Effector memory CD8-positive, alpha-beta T cell (primary cell): ENCODE measurements at regions not wholly inside any gene's neighbourhood (a gene's known extent, or its start where the extent isn't known, plus 50 kb on each side); places are given as distances from the start of the nearest gene placed in this dataset.

Experiments used
- ATAC-seq: fragments of 150-1000 bp; cut with Tn5 transposase; replicated peaks from 2 replicates; pipeline ENCODE4 v1.10.0; 2021; ENCODE audit warnings: mild to moderate bottlenecking, moderate library complexity
- DNase-seq, 3 experiments: peaks; one replicate each; pipeline ENCODE4 v3.0.0; 2021
- H3K27ac Mint-ChIP-seq, 2 donors: one replicate each; pipeline ENCODE4 v1.8.0; 2022; ENCODE audit warnings: mild to moderate bottlenecking in 2 of 2, mixed read lengths in 2 of 2, moderate library complexity in 2 of 2
- H3K27me3 Mint-ChIP-seq, 2 donors: one replicate each; pipeline ENCODE4 v1.8.0; 2022; ENCODE audit warnings: mixed read lengths in 2 of 2
- H3K36me3 Mint-ChIP-seq: one replicate; pipeline ENCODE4 v1.8.0; 2022; ENCODE audit warnings: mild to moderate bottlenecking, moderate library complexity, mixed read lengths; ENCODE audit not compliant: insufficient read depth
- H3K4me1 Mint-ChIP-seq, 2 donors: one replicate each; pipeline ENCODE4 v1.8.0; 2022; ENCODE audit warnings: low read depth in 2 of 2, mixed read lengths in 2 of 2
- H3K4me3 Mint-ChIP-seq, 2 donors: one replicate each; pipeline ENCODE4 v1.8.0; 2022; ENCODE audit warnings: mild to moderate bottlenecking in 2 of 2, mixed read lengths in 2 of 2, moderate library complexity in 2 of 2
- H3K9me3 Mint-ChIP-seq, 2 donors: one replicate each; pipeline ENCODE4 v1.8.0; 2022; ENCODE audit warnings: mixed read lengths in 2 of 2

DNA sequence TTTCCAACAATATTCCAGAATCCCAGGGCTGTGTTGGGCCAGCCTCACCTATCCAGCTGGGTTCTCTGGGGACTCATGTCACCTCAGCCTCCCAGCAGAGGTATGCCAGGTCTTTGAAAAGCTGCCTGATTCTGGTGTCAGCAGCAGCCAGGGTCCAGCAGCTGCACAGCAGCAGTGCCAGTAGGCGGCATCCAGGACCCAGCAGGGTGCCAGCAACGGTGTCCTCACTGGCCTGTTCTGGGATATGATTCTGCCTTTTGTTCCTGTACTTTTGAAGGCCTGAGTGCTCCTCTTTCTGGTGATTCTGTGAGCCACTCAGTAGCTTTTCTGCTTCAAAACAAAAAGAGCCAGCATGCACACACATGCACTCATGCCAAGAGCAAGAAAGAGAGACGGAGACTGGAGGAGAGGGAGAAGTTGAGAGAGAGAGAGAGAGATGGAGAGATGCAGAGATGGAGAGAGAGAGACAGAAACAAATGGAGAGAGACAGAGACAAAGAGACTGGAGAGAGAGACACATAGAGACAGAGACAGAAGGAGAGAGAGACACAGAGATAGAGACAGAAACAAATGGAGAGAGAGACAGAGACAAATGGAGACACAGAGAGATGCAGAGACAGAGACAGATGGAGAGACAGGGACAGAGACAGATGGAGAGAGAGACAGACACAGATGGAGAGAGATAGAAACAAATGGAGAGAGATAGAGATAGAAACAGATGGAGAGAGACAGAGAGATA, 205.7 kb downstream of the UACA start:
- ATAC-seq (no peak), DNase-seq (no peak)
- H3K36me3 Mint-ChIP-seq: no peaks in the 10 kb centered on the region
- H3K9me3 Mint-ChIP-seq: no peaks in the 10 kb centered on the region
- peaks cover 8 to 9% of the 10 kb centered on the region in 2 donors for H3K4me1 Mint-ChIP-seq
- no peak overlapping the region for H3K4me3 Mint-ChIP-seq
- H3K27me3 Mint-ChIP-seq: no peaks in the 10 kb centered on the region
- H3K27ac Mint-ChIP-seq: no peak overlapping the region

DNA sequence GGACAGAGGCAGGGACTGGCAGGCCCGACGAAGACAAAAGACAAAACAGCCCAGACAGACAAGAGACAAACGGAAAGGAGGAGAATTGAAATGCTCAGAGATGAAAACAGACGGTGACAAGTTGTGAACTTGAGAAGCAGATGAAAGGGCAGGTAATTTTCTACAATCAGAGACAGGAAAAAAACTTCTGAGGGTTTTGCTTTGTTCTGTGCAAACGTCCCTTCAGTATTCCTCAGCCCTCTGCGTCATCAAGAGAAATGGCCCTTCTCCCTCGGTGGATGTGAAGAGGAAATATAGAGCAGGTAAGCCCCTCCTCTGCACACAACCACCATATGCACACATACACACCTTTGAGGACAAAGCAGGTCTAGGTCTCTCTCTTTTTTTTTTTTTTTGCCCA, 206.6 kb downstream of the UACA start:
- ATAC-seq (no peak), DNase-seq (no peak)
- Mint-ChIP-seq H3K27ac (no peak overlapping the region), H3K4me1 (peaks cover 5 to 6% of the 10 kb centered on the region in 2 donors), H3K36me3 (no peaks in the 10 kb centered on the region), H3K27me3 (no peaks in the 10 kb centered on the region), H3K4me3 (no peak overlapping the region), H3K9me3 (no peaks in the 10 kb centered on the region)

DNA sequence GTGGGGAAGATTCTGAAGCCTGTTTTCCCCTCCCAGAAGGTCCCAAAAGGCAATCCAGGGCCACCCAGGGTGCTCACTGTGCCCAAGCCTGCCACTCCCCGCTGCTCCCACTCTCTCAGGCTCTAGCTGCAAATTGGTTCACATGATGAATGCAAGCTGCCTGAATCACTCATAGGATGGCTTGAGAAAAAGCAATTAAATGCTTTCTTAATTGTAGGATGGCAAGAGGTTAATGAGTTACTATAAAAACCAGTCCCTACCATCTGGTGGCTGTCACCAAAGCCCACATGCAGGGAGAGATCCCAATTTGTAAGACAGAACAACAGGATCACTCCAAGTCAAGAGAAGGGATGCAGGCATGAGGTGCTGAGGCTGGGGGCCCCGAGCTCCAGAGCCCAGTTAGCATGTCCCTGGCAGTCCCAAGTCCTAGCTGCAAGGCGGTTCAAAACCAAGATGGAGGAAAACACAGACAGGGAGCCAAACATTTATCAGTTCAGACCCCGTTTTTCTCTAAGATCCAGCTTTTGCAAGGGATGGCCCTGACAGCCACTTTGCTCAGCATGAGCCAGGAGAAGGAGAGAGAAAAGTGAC, 207.1 kb downstream of the UACA start:
- ATAC-seq (no peak), DNase-seq (no peak)
- Mint-ChIP-seq H3K36me3 (no peaks in the 10 kb centered on the region), H3K4me1 (peaks cover 4 to 5% of the 10 kb centered on the region in 2 donors), H3K4me3 (no peak overlapping the region), H3K27ac (peak overlapping the region in 1 of 2 donors; percentile 35), H3K27me3 (no peaks in the 10 kb centered on the region), H3K9me3 (no peaks in the 10 kb centered on the region)

DNA sequence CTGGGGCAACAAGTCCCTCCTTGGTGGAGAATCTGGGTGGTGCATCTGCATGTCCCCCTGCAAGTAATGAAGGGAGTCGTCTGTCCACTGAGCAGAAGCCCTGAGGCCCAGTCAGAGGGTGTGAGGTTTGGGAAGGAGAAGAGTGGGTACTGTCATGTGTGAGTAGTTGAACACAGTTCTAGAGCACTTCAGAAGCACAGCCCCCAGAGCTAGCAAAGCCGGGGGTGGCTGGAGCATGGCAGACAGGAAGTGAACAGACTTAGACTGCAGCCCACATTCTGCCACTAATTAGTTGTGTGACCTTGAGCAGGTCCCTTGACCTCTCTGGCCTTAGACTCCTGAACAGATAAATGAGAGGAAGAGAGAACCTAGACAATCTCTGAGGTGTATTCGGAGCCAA, 207.6 kb downstream of the UACA start:
- Mint-ChIP-seq H3K4me1 (peaks cover 4 to 5% of the 10 kb centered on the region in 2 donors), H3K4me3 (no peak overlapping the region), H3K9me3 (no peaks in the 10 kb centered on the region), H3K27me3 (no peaks in the 10 kb centered on the region), H3K27ac (peak overlapping the region in 1 of 2 donors; percentile 35), H3K36me3 (no peaks in the 10 kb centered on the region)
- no peak for ATAC-seq
- DNase-seq: no peak

DNA sequence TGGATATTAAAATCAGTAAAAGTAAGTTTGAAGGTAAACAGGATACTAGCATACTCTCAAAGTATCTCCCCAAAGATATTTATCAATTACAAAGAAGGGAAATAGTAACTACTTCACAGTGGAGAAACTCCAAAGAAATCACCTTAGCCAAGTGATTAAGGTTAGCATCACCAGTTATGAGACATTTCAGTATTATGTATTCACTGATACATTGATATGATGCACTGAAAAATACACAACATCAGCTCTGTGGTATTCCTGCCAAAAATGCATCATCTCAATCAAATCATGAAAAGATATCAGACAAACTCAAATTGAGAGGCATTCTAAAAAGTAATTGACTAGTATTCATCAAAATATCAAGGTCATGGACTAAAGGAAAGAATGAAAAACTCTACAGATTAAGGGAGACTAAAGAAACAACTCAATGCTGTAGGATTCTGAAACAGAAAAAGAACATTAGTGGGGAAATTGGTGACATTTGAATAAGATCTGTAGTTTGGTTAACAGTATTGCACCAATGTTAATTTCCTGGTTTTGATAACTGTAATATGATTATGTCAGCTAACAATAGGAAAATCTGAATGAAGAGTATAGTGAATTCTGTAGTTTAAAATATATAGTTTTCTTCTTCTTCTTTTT, 215.4 kb downstream of the UACA start:
- no peak for ATAC-seq

DNA sequence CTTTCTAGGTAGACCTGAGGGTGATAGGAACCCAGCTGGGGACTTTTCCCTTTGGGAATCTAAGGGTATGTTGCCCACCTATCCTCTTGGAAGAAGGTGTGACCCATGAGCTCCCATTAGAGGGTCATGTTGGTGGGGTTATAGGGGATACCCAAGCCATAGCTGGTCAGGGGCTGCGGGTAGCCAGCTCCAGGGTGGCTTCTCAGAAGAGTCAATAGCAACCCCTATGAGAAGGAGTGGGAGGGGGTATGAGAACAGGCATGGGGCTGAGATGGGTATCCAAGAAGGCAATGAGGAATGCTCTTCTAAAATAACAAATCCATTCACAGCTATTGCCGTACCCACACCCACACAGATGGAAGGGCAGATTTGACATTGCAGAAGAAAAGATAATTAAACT, 217.8 kb downstream of the UACA start:
- Mint-ChIP-seq H3K4me1 (no peaks in the 10 kb centered on the region), H3K36me3 (no peaks in the 10 kb centered on the region), H3K27ac (no peak overlapping the region), H3K27me3 (peaks cover 0 to 6% of the 10 kb centered on the region in 2 donors), H3K9me3 (no peaks in the 10 kb centered on the region), H3K4me3 (no peak overlapping the region)
- no peak for DNase-seq
- no peak for ATAC-seq

More for the DNA sequence above, 215.4 kb downstream of the UACA start:
- no peaks in the 10 kb centered on the region for H3K27me3 Mint-ChIP-seq
- H3K9me3 Mint-ChIP-seq: no peaks in the 10 kb centered on the region
- no peak for DNase-seq
- no peak overlapping the region for H3K27ac Mint-ChIP-seq
- H3K36me3 Mint-ChIP-seq: no peaks in the 10 kb centered on the region
- H3K4me3 Mint-ChIP-seq: no peak overlapping the region
- no peaks in the 10 kb centered on the region for H3K4me1 Mint-ChIP-seq

DNA sequence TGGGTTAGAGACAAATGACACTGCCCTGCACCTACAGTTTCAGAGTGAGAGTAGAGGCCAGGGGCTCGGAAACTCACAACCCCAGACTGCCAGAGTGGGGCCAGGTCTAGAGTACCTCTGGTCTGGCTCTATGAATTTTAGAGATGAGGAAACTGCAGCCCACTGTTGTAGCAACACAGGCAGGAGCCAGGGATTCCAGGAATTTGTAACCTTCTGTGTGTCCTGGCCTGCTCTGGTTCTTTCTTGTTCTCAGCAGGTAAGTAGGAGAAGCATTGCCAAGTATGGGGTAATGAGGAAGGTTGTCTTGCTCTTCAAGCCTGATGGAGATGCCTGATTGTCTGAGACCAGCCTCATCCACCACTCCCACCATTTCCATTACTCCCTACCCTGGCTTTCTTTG, 221.8 kb downstream of the UACA start:
- Mint-ChIP-seq H3K4me1 (peaks cover 3 to 4% of the 10 kb centered on the region in 2 donors), H3K27me3 (peaks cover 0 to 10% of the 10 kb centered on the region in 2 donors), H3K36me3 (peaks cover under 1% of the 10 kb centered on the region), H3K4me3 (no peak overlapping the region), H3K9me3 (no peaks in the 10 kb centered on the region), H3K27ac (no peak overlapping the region)
- DNase-seq (no peak), ATAC-seq (no peak)

DNA sequence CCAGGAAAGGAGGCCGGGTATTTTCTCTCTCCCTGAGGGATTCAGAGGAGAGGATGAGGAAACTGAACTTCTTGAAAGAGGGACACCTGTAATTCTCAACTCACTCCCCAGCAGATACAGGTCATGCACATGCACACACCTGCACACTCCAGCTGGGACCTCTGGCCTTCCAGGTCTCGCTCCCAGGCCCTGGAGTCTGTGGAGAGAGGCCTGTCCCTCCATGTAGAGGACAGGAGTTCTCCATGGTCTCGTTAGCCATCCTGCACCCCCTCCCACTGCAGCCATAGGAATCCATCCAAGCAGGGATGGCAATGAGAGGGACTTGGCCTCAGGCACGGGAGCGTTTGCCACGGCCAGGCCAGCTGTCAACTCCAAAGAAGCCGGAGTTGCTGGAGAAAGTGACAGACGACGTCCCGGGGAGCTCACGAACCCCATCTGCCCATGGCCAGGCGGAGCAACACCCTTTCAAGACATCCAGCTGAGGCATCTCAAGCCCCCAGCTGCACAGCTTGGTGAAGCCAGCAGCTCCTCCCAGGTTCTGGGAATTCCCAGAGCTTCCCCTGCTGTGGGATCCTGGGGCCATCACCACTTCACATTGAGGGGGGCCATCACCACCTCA, 223.3 kb downstream of the UACA start:
- no peaks in the 10 kb centered on the region for H3K9me3 Mint-ChIP-seq
- DNase-seq (no peak), ATAC-seq (no peak)

DNA sequence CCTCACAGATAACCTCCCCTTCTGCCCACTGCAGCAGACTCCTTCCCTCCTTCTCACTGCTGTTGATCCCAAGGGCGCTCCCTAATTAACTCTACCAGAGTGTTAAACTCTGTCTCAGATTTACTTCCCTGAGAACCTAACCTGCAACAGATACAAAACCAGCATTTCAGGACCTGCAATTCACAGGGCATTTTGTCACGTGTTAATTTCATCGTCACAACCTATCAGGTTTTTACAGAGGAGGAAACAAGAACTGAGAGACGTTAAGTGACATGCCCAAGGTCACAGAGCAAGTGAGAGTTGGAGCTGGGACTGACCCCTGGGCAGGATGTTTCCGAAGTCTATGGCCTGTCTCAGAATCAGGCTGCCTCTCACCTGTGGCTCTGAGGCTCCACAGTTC, 223.9 kb downstream of the UACA start:
- Mint-ChIP-seq H3K27me3 (peaks cover 0 to 10% of the 10 kb centered on the region in 2 donors), H3K27ac (no peak overlapping the region), H3K9me3 (no peaks in the 10 kb centered on the region), H3K36me3 (peaks cover 7% of the 10 kb centered on the region), H3K4me3 (no peak overlapping the region), H3K4me1 (peaks cover 23 to 24% of the 10 kb centered on the region in 2 donors)
- ATAC-seq (no peak), DNase-seq (no peak)

More for the DNA sequence above, 223.3 kb downstream of the UACA start:
- no peak overlapping the region for H3K4me3 Mint-ChIP-seq
- no peak overlapping the region for H3K27ac Mint-ChIP-seq
- peaks cover 4% of the 10 kb centered on the region for H3K36me3 Mint-ChIP-seq
- peaks cover 17 to 18% of the 10 kb centered on the region in 2 donors for H3K4me1 Mint-ChIP-seq
- H3K27me3 Mint-ChIP-seq: peaks cover 0 to 10% of the 10 kb centered on the region in 2 donors

DNA sequence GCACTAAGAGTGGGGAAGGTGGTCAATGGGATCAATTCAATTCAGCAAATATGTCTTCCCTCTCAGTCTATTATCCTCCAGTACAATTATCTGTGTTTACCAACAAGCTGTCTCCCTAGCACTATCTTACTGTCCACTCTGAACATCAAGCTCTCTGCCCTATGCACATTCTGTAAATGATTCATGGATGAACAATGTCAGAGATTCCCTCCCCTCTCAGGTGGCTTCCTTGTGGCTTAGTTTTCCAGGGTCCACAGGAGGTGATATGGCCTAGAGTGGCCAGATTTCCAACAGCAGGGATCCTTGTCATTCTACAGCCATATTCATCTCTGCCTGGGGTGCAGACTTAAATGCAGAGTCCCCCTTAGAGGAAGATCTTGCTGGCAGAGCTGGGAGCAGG, 225.1 kb downstream of the UACA start:
- DNase-seq: no peak
- no peak for ATAC-seq
- no peaks in the 10 kb centered on the region for H3K9me3 Mint-ChIP-seq
- peaks cover 31 to 36% of the 10 kb centered on the region in 2 donors for H3K4me1 Mint-ChIP-seq
- H3K4me3 Mint-ChIP-seq: no peak overlapping the region
- H3K27ac Mint-ChIP-seq: peak overlapping the region in 1 of 2 donors; percentile 19
- peaks cover 7% of the 10 kb centered on the region for H3K36me3 Mint-ChIP-seq
- H3K27me3 Mint-ChIP-seq: peaks cover 0 to 10% of the 10 kb centered on the region in 2 donors

DNA sequence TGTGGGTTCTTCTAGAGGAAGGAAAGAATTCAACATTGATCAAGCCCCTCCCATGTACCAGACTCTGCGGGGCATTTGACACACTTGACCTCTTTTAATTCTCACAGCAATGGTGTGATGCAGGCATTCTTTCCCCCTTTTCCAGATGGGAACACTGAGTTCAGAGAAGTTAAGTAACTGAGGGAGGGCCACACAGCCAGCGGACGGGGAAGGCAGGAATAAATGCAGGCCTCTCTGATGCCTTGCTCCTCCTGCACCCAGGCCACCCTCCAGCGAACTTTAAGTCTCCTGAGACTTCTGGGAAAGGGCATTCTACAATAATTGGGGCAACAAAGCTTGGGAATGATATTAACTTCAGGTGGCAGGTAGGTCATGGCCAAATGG, 227.4 kb downstream of the UACA start:
- ATAC-seq: no peak
- Mint-ChIP-seq H3K27me3 (peaks cover 0 to 8% of the 10 kb centered on the region in 2 donors), H3K27ac (peak overlapping the region; percentile 19 to 86)

DNA sequence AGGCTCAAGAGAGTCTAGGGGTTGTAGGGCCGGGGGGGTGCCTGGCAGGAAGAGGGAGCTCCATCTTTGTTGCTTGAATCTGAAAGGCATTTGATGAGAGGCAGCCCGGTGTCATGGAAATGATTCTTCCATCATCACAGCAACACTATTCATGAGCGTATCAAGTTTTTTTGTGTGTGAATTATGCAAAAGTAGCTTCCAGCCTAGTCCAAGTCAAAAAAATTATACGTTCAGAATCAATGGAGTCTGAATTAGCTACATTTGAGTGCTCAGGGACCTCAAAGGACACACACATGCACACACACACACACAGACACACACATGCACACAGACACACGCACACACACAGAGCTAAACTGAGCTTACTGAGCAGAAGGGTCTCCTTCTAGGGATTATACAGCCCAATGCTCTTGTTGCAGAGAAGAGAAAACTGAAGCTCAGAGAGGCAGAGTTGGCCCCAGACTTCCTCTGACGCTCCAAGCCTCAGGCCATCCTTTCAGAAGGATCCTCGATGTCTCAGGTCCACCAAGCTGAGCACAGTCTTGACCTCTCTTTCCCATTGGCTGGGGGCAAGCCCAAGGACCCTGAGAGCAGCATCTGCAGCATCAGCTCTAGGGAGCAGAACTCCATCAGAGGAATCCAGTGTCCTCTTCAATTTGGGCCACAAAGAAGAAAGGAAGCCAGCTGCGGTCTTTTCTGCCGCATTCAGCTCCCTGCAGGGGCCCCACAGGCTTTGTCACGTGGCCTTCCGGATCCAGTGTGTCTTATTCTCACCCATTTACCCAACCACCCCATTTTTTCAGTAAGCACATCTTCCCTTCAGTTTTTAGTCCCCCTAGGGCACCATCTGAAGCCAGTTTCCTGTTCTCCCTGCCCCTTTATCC, 228.0 kb downstream of the UACA start:
- peak; percentile 50 to 65 (median 53) for DNase-seq
- Mint-ChIP-seq H3K9me3 (no peaks in the 10 kb centered on the region), H3K36me3 (peaks cover 7% of the 10 kb centered on the region), H3K4me3 (peak overlapping the region; percentile 79 to 81), H3K4me1 (peaks cover 36 to 38% of the 10 kb centered on the region in 2 donors), H3K27ac (peak overlapping the region; percentile 54 to 86), H3K27me3 (peaks cover 0 to 2% of the 10 kb centered on the region in 2 donors)
- ATAC-seq: peak; percentile 95

More for the DNA sequence above, 227.4 kb downstream of the UACA start:
- H3K4me3 Mint-ChIP-seq: peak overlapping the region; percentile 79 to 81
- H3K9me3 Mint-ChIP-seq: no peaks in the 10 kb centered on the region
- DNase-seq: no peak
- peaks cover 34 to 36% of the 10 kb centered on the region in 2 donors for H3K4me1 Mint-ChIP-seq
- peaks cover 7% of the 10 kb centered on the region for H3K36me3 Mint-ChIP-seq
